Keratinocyte (primary cell): ENCODE measurements at regions not wholly inside any gene's neighbourhood (a gene's known extent, or its start where the extent isn't known, plus 50 kb on each side); places are given as distances from the start of the nearest gene placed in this dataset.

ENCODE experiments used
- DNase-seq: peaks from one replicate; pipeline ENCODE4 v3.0.0-alpha.2; 2011; ENCODE audit warnings: low read depth, missing footprints, low spot score
- FAIRE-seq: peaks from 2 replicates; lab custom pipeline; 2011; peaks lifted over from hg19 to GRCh38; lab: Jason Lieb, UNC
- H2AFZ ChIP-seq: 2 replicates; pipeline ENCODE4 v1.6.0; 2012; ENCODE audit warnings: low read length, control low read depth, inconsistent platforms; ENCODE audit not compliant: control insufficient read depth
- H3K27ac ChIP-seq: 2 replicates; pipeline ENCODE4 v1.5.1; 2011; ENCODE audit warnings: low read length; ENCODE audit not compliant: control insufficient read depth, insufficient read depth
- H3K27me3 ChIP-seq: 3 replicates; pipeline ENCODE4 v1.6.0; 2011; ENCODE audit warnings: low read length; ENCODE audit not compliant: control insufficient read depth, insufficient read depth; ENCODE audit errors: extremely low read depth
- H3K36me3 ChIP-seq, 2 experiments: 2 replicates in 1 of 2; 3 replicates in 1 of 2; pipeline ENCODE4 v1.5.1; 2011; ENCODE audit warnings: low read length in 2 of 2, mild to moderate bottlenecking in 1 of 2; ENCODE audit not compliant: control insufficient read depth in 2 of 2, insufficient read depth in 2 of 2; ENCODE audit errors: extremely low read depth in 1 of 2
- H3K4me1 ChIP-seq: 3 replicates; pipeline ENCODE4 v1.5.1; 2011; ENCODE audit warnings: low read length; ENCODE audit not compliant: control insufficient read depth, insufficient read depth; ENCODE audit errors: extremely low read depth
- H3K4me2 ChIP-seq: 3 replicates; pipeline ENCODE4 v1.6.0; 2011; ENCODE audit warnings: low read depth, low read length; ENCODE audit not compliant: control insufficient read depth, insufficient read depth; ENCODE audit errors: extremely low read depth
- H3K4me3 ChIP-seq, 3 experiments: fragments of 200-600 bp in 1 of 3; sonication (generic) in 1 of 3; 2 replicates in 2 of 3; 3 replicates in 1 of 3; pipeline ENCODE4 v1.5.1; 2011 to 2016; ENCODE audit warnings: low read length in 3 of 3, mild to moderate bottlenecking in 3 of 3, control low read depth in 2 of 3, inconsistent platforms in 1 of 3, low read depth in 1 of 3, mixed read lengths in 1 of 3, mixed run types in 1 of 3, moderate library complexity in 1 of 3; ENCODE audit not compliant: control insufficient read depth in 2 of 3, insufficient read depth in 2 of 3; ENCODE audit errors: extremely low read depth in 1 of 3
- H3K79me2 ChIP-seq: 2 replicates; pipeline ENCODE4 v1.6.0; 2012; ENCODE audit warnings: low read length; ENCODE audit not compliant: control insufficient read depth, insufficient read depth
- H3K9ac ChIP-seq: 3 replicates; pipeline ENCODE4 v1.6.0; 2011; ENCODE audit warnings: low read length; ENCODE audit not compliant: control insufficient read depth, insufficient read depth; ENCODE audit errors: extremely low read depth
- H3K9me1 ChIP-seq: 3 replicates; pipeline ENCODE4 v1.6.0; 2011; ENCODE audit warnings: low read length; ENCODE audit not compliant: control insufficient read depth, insufficient read depth; ENCODE audit errors: extremely low read depth
- H3K9me3 ChIP-seq: 2 replicates; pipeline ENCODE4 v1.5.1; 2012; ENCODE audit warnings: low read depth, low read length; ENCODE audit not compliant: control insufficient read depth
- H4K20me1 ChIP-seq: 3 replicates; pipeline ENCODE4 v1.6.0; 2011; ENCODE audit warnings: low read length; ENCODE audit not compliant: control insufficient read depth, insufficient read depth; ENCODE audit errors: extremely low read depth
- CTCF ChIP-seq, 3 experiments: IDR thresholded peaks in 1 of 3; conservative IDR thresholded peaks in 1 of 3; optimal IDR thresholded peaks in 1 of 3; 2 replicates in 2 of 3; 3 replicates in 1 of 3; pipeline versions ENCODE3 to v1.5.1; 2011; ENCODE audit warnings: low read length in 3 of 3, mild to moderate bottlenecking in 3 of 3, moderate library complexity in 2 of 3, control low read depth in 1 of 3, inconsistent platforms in 1 of 3; ENCODE audit not compliant: insufficient read depth in 2 of 3; ENCODE audit errors: extremely low read depth in 1 of 3
- EZH2 ChIP-seq: IDR thresholded peaks from one replicate; pipeline ENCODE4 v1.6.1; 2012; ENCODE audit warnings: inconsistent platforms, mild to moderate bottlenecking, low read length, moderate library complexity
- dilution Hi-C: fragments of 300-500 bp; cut with MboI; formaldehyde crosslinking; loops from one replicate; pipeline ENCODE4 v1.7.0; 2020; ENCODE audit warnings: low sequenced_read_pairs; ENCODE audit not compliant: extremely low pct_ligation_motif_present

GRCh38 chr6:133159255-133159795 lies 81.8 kb upstream of the EYA4 start:
- Histone ChIP-seq H3K27ac (no peak overlapping the region), H3K4me2 (no peak overlapping the region), H3K27me3 (no peaks in the 10 kb centered on the region), H3K4me3 (no peak overlapping the region), H3K9ac (no peak overlapping the region), H3K9me3 (no peaks in the 10 kb centered on the region), H2AFZ (no peak overlapping the region), H3K79me2 (no peaks in the 10 kb centered on the region), H3K4me1 (no peaks in the 10 kb centered on the region), H3K36me3 (no peaks in the 10 kb centered on the region), H3K9me1 (no peaks in the 10 kb centered on the region), H4K20me1 (no peaks in the 10 kb centered on the region)
- FAIRE-seq (no peak), DNase-seq (no peak)
- TF ChIP-seq EZH2 (no peak), CTCF (optimal IDR thresholded peaks at IDR 0.05 in 1 of 3, IDR thresholded peaks at IDR 0.05 in 1 of 3, conservative IDR thresholded peaks at IDR 0.05 in 1 of 3; ENCODE audit: extremely low read depth in 1 of 3, insufficient read depth in 2 of 3, low read length in 3 of 3) (no peak)
- dilution Hi-C loops = no loop called here

- H3K9me3 ChIP-seq = no peaks in the 10 kb centered on the region
- H3K9me1 ChIP-seq = no peaks in the 10 kb centered on the region
- H4K20me1 ChIP-seq = no peaks in the 10 kb centered on the region
- FAIRE-seq (no peak), DNase-seq (no peak)
- no peaks in the 10 kb centered on the region for H3K27me3 ChIP-seq
- H3K27ac ChIP-seq = no peak overlapping the region
- no peak overlapping the region for H2AFZ ChIP-seq
- no peak overlapping the region for H3K4me3 ChIP-seq
- H3K79me2 ChIP-seq = no peaks in the 10 kb centered on the region
- H3K36me3 ChIP-seq = no peaks in the 10 kb centered on the region
- no peak overlapping the region for H3K9ac ChIP-seq
- dilution Hi-C loops = no loop called here
- no peak overlapping the region for H3K4me2 ChIP-seq
- H3K4me1 ChIP-seq = no peaks in the 10 kb centered on the region
- TF ChIP-seq EZH2 (no peak), CTCF (optimal IDR thresholded peaks at IDR 0.05 in 1 of 3, IDR thresholded peaks at IDR 0.05 in 1 of 3, conservative IDR thresholded peaks at IDR 0.05 in 1 of 3; ENCODE audit: extremely low read depth in 1 of 3, insufficient read depth in 2 of 3, low read length in 3 of 3) (no peak)
These were observed 80.6 kb upstream of the EYA4 start for GRCh38 chr6:133160536-133160935.
